H9 (cell line): ENCODE measurements at regions not wholly inside any gene's neighbourhood (a gene's known extent, or its start where the extent isn't known, plus 50 kb on each side); places are given as distances from the start of the nearest gene placed in this dataset.

ENCODE experiments used
- DNase-seq: peaks from one replicate; pipeline ENCODE4 v3.0.0-alpha.2; 2017
- H2AFZ ChIP-seq: one replicate; pipeline ENCODE4 v1.6.1; 2013; ENCODE audit warnings: mild to moderate bottlenecking, low read length, control low read depth, moderate library complexity
- H2AK5ac ChIP-seq: 2 replicates; pipeline ENCODE4 v1.6.1; 2013; ENCODE audit warnings: low read length, control low read depth, mixed read lengths; ENCODE audit not compliant: insufficient read length
- H2BK120ac ChIP-seq: one replicate; pipeline ENCODE4 v1.6.1; 2013; ENCODE audit warnings: low read depth, mild to moderate bottlenecking, low read length, control low read depth, inconsistent platforms; ENCODE audit not compliant: poor library complexity, severe bottlenecking
- H2BK12ac ChIP-seq: 2 replicates; pipeline ENCODE4 v1.6.1; 2013; ENCODE audit warnings: low read length, control low read depth, mixed read lengths, low read depth; ENCODE audit not compliant: insufficient read length
- H2BK15ac ChIP-seq: 2 replicates; pipeline ENCODE4 v1.6.1; 2013; ENCODE audit warnings: low read depth, low read length, control low read depth
- H2BK20ac ChIP-seq: one replicate; pipeline ENCODE4 v1.6.1; 2013; ENCODE audit warnings: low read depth, mild to moderate bottlenecking, low read length, control low read depth, inconsistent platforms; ENCODE audit not compliant: poor library complexity, severe bottlenecking
- H2BK5ac ChIP-seq: 2 replicates; pipeline ENCODE4 v1.6.1; 2013; ENCODE audit warnings: low read length, control low read depth, mixed read lengths; ENCODE audit not compliant: insufficient read length
- H3K14ac ChIP-seq: 2 replicates; pipeline ENCODE4 v1.6.1; 2013; ENCODE audit warnings: low read length, control low read depth; ENCODE audit not compliant: insufficient read depth
- H3K18ac ChIP-seq: 2 replicates; pipeline ENCODE4 v1.6.1; 2013; ENCODE audit warnings: low read depth, mild to moderate bottlenecking, mixed read lengths, low read length, control low read depth; ENCODE audit not compliant: insufficient read length
- H3K23ac ChIP-seq: 2 replicates; pipeline ENCODE4 v1.6.1; 2013; ENCODE audit warnings: low read length, control low read depth, mixed read lengths, low read depth; ENCODE audit not compliant: insufficient read length
- H3K23me2 ChIP-seq: 2 replicates; pipeline ENCODE4 v1.6.1; 2013; ENCODE audit warnings: low read depth, mild to moderate bottlenecking, mixed read lengths, low read length, control low read depth; ENCODE audit not compliant: insufficient read length, poor library complexity, severe bottlenecking
- H3K27ac ChIP-seq: 2 replicates; pipeline ENCODE4 v1.5.1; 2013; ENCODE audit warnings: low read length, control low read depth, mixed read lengths, low read depth; ENCODE audit not compliant: insufficient read length
- H3K27me3 ChIP-seq: 2 replicates; pipeline ENCODE4 v1.6.1; 2013; ENCODE audit warnings: low read length, control low read depth, inconsistent platforms; ENCODE audit not compliant: insufficient read depth
- H3K4ac ChIP-seq: 2 replicates; pipeline ENCODE4 v1.6.1; 2013; ENCODE audit warnings: low read depth, mild to moderate bottlenecking, control low read depth, inconsistent platforms, low read length, moderate library complexity
- H3K4me1 ChIP-seq: 2 replicates; pipeline ENCODE4 v1.6.1; 2013; ENCODE audit warnings: low read length, control low read depth, inconsistent platforms; ENCODE audit not compliant: insufficient read depth
- H3K4me2 ChIP-seq: 2 replicates; pipeline ENCODE4 v1.6.1; 2013; ENCODE audit warnings: low read length, control low read depth, mixed read lengths; ENCODE audit not compliant: insufficient read length, insufficient read depth
- H3K56ac ChIP-seq: 2 replicates; pipeline ENCODE4 v1.6.1; 2013; ENCODE audit warnings: low read depth, mild to moderate bottlenecking, mixed read lengths, low read length, control low read depth; ENCODE audit not compliant: insufficient read length
- H3K79me1 ChIP-seq: 2 replicates; pipeline ENCODE4 v1.6.1; 2013; ENCODE audit warnings: low read depth, mild to moderate bottlenecking, moderate library complexity, low read length, control low read depth, inconsistent platforms; ENCODE audit not compliant: insufficient read depth, poor library complexity, severe bottlenecking
- H3K79me2 ChIP-seq: 2 replicates; pipeline ENCODE4 v1.6.1; 2013; ENCODE audit warnings: low read length, control low read depth, inconsistent platforms; ENCODE audit not compliant: insufficient read depth
- H3K9ac ChIP-seq: 2 replicates; pipeline ENCODE4 v1.6.1; 2013; ENCODE audit warnings: low read length, control low read depth, mixed read lengths; ENCODE audit not compliant: insufficient read length; ENCODE audit errors: extremely low read depth
- H3K9me3 ChIP-seq: one replicate; pipeline ENCODE4 v1.6.1; 2013; ENCODE audit warnings: low read depth, low read length, inconsistent platforms; ENCODE audit not compliant: control insufficient read depth
- H3T11ph ChIP-seq: one replicate; pipeline ENCODE4 v1.6.1; 2013; ENCODE audit warnings: mild to moderate bottlenecking, low read length, control low read depth, inconsistent platforms
- H4K20me1 ChIP-seq: one replicate; pipeline ENCODE4 v1.6.1; 2013; ENCODE audit not compliant: control insufficient read depth, insufficient read length, insufficient read depth
- H4K5ac ChIP-seq: 2 replicates; pipeline ENCODE4 v1.6.1; 2013; ENCODE audit warnings: low read depth, mild to moderate bottlenecking, mixed read lengths, low read length, control low read depth; ENCODE audit not compliant: insufficient read length
- H4K8ac ChIP-seq: replicated peaks from 2 replicates; pipeline ENCODE4 v1.6.1; 2013; ENCODE audit warnings: low read length, control low read depth, mixed read lengths, low read depth; ENCODE audit not compliant: insufficient read length
- H4K91ac ChIP-seq: 2 replicates; pipeline ENCODE4 v1.6.1; 2013; ENCODE audit warnings: low read depth, mild to moderate bottlenecking, moderate library complexity, mixed read lengths, low read length, control low read depth; ENCODE audit not compliant: insufficient read length
- H3K27ac Mint-ChIP-seq, 3 experiments: 2 replicates in 2 of 3; 3 replicates in 1 of 3; pipeline ENCODE4 v1.8.0; 2020 to 2021; ENCODE audit warnings: mixed read lengths in 3 of 3, mild to moderate bottlenecking in 1 of 3, moderate library complexity in 1 of 3
- H3K27me3 Mint-ChIP-seq: 2 replicates; pipeline ENCODE4 v1.8.0; 2021; ENCODE audit warnings: low read depth, mild to moderate bottlenecking, moderate library complexity, mixed read lengths
- H3K36me3 Mint-ChIP-seq, 3 experiments: 2 replicates in 2 of 3; 3 replicates in 1 of 3; pipeline ENCODE4 v1.8.0; 2020 to 2021; ENCODE audit warnings: low read depth in 3 of 3, mixed read lengths in 3 of 3; ENCODE audit not compliant: insufficient read depth in 1 of 3
- H3K4me1 Mint-ChIP-seq, 2 experiments: 2 replicates each; pipeline ENCODE4 v1.8.0; 2020; ENCODE audit warnings: mixed read lengths in 2 of 2
- H3K4me3 Mint-ChIP-seq, 2 experiments: 2 replicates in 1 of 2; 3 replicates in 1 of 2; pipeline ENCODE4 v1.8.0; 2020 to 2021; ENCODE audit warnings: mild to moderate bottlenecking in 2 of 2, mixed read lengths in 2 of 2, moderate library complexity in 1 of 2
- H3K9me3 Mint-ChIP-seq, 2 experiments: 2 replicates in 1 of 2; 3 replicates in 1 of 2; pipeline ENCODE4 v1.8.0; 2020; ENCODE audit warnings: mild to moderate bottlenecking in 2 of 2, mixed read lengths in 2 of 2, moderate library complexity in 1 of 2
- CTCF ChIP-seq: fragments of 200-600 bp; sonication (generic); conservative IDR thresholded peaks from 3 replicates; pipeline ENCODE4 v1.8.0; 2021; ENCODE audit warnings: antibody characterized with exemption, mild to moderate bottlenecking
- WGBS: extraction: QIAGEN DNeasy Blood & Tissue Kit; methylation state at CpG from one replicate; pipeline ENCODE4 v1.1.7; 2013; ENCODE audit warnings: missing lambda C conversion rate, low lambda C conversion rate, mixed read lengths; ENCODE audit not compliant: insufficient read length; ENCODE audit errors: extremely low coverage; 5-methylcytosine and 5-hydroxymethylcytosine counted together

- no peak overlapping the region; a peak in 1 of 7 replicates for H3K27ac Mint-ChIP-seq
- H2BK120ac ChIP-seq, result no peak overlapping the region
Observed at GRCh38 chr18:34595690-34596089, 114.4 kb upstream of the DTNA start.

More at GRCh38 chr18:34595690-34596089, 114.4 kb upstream of the DTNA start:
- peaks cover 31 to 39% of the 10 kb centered on the region in 2 experiments for H3K4me1 Mint-ChIP-seq
- no peak overlapping the region for H2BK12ac ChIP-seq
- no peak overlapping the region for H3K9ac ChIP-seq
- no peak overlapping the region for H3K4ac ChIP-seq
- WGBS, result no CpG with 5 or more reads among the region's 2 CpGs
- no peak overlapping the region for H4K91ac ChIP-seq
- peak; percentile 52 for DNase-seq
- no peak overlapping the region for H3K27ac ChIP-seq
- no peak overlapping the region for H3K4me3 Mint-ChIP-seq
- no peak overlapping the region for H4K8ac ChIP-seq
- H3K56ac ChIP-seq, result no peak overlapping the region
- H2AFZ ChIP-seq, result no peak overlapping the region
- H3K14ac ChIP-seq, result no peak overlapping the region
- H3K23me2 ChIP-seq, result no peaks in the 10 kb centered on the region
- H4K20me1 ChIP-seq, result no peaks in the 10 kb centered on the region
- peaks cover 2% of the 10 kb centered on the region; the same call in 1 of the 2 replicates for H3K4me1 ChIP-seq
- H3K18ac ChIP-seq, result no peak overlapping the region
- H3K4me2 ChIP-seq, result no peak overlapping the region
- no peak overlapping the region for H2BK5ac ChIP-seq
- no peaks in the 10 kb centered on the region for H3K27me3 ChIP-seq
- H2BK20ac ChIP-seq, result no peak overlapping the region
- no peak overlapping the region for H3K23ac ChIP-seq
- TF ChIP-seq CTCF, result peak; percentile 64
- no peak overlapping the region for H2AK5ac ChIP-seq
- no peaks in the 10 kb centered on the region for H3K27me3 Mint-ChIP-seq
- no peaks in the 10 kb centered on the region for H3K79me1 ChIP-seq
- H3T11ph ChIP-seq, result no peak overlapping the region
- peaks cover 0 to 6% (median 0%) of the 10 kb centered on the region in 3 experiments; a peak in 3 of 7 replicates for H3K36me3 Mint-ChIP-seq
- H4K5ac ChIP-seq, result no peak overlapping the region
- H2BK15ac ChIP-seq, result no peak overlapping the region
- no peaks in the 10 kb centered on the region for H3K79me2 ChIP-seq
- no peaks in the 10 kb centered on the region for H3K9me3 ChIP-seq
- H3K9me3 Mint-ChIP-seq, result no peaks in the 10 kb centered on the region
